PC-9 (cell line): ENCODE measurements at regions not wholly inside any gene's neighbourhood (a gene's known extent, or its start where the extent isn't known, plus 50 kb on each side); places are given as distances from the start of the nearest gene placed in this dataset.

Experiments
- CTCF ChIP-seq: fragments of 200-600 bp; sonication (generic); conservative IDR thresholded peaks from 2 replicates; pipeline ENCODE4 v1.6.1; 2017; ENCODE audit warnings: mixed run types, antibody characterized with exemption, mild to moderate bottlenecking, moderate library complexity
- EZH2 ChIP-seq: fragments of 200-600 bp; sonication (generic); IDR thresholded peaks from 2 replicates; pipeline ENCODE4 v1.8.0; 2017; ENCODE audit warnings: antibody characterized with exemption, low read depth

DNA sequence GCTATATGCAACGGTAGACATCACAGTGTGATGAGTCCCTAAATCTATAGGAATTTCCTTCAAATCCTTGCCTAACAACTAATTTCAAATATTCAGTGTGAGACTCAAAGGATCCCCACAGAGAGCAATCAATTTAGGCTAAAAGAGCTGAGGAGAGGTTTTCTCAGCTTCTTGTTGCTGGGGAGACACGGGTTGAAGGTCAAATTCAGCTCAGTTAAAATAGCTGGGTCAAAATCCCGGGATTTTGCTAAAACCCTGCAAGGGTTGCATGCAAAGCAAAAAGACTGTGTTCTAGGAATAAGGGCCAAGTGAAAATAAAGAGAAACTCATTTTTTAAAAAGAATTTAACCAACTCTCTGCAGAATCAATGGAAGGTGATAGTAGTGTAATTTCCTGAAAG is 1073.4 kb downstream of the NLGN4X start:
- no peak for TF ChIP-seq EZH2
- no peak for TF ChIP-seq CTCF
